GM13976 (cell line): ENCODE measurements at regions not wholly inside any gene's neighbourhood (a gene's known extent, or its start where the extent isn't known, plus 50 kb on each side); places are given as distances from the start of the nearest gene placed in this dataset.

ENCODE experiments used
- DNase-seq: peaks from one replicate; pipeline ENCODE4 v3.0.0; 2012; ENCODE audit warnings: low spot score
- in situ Hi-C: fragments of 300-500 bp; cut with MboI; formaldehyde crosslinking; loops from one replicate; pipeline ENCODE4 v1.12.0; 2022; ENCODE audit warnings: low sequenced_read_pairs, mixed read lengths, inconsistent platforms; ENCODE audit not compliant: unreplicated experiment
- TF ChIP-seq, protein P1 (sequence below): IDR thresholded peaks from 2 replicates; pipeline ENCODE4 v1.5.1; 2012; ENCODE audit warnings: borderline replicate concordance, mild to moderate bottlenecking; ENCODE audit not compliant: insufficient read depth; ENCODE audit errors: extremely low read depth, missing control alignments, control extremely low read depth

DNA sequence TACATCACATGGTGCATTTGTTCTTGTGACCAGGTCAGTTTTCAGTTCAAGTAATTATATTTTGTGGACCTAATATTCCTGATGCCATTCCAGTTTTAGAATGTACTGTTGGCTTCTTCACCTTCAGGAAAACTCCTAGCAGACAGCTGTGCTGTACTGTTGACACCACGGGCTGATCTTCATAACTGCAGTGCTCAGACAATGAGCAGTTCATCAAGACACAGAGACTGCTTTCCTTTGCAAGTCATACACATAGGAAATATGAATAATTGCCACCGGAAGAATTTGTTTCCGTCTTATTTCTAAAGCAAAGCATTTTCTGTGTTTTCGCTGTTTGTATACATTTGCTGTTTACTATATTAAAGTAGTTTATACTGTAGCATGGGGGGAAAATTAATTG lies 89.8 kb downstream of the C6orf118 start:
- DNase-seq, result no peak
- in situ Hi-C loops, result no loop called here
- TF ChIP-seq, protein P1, sequence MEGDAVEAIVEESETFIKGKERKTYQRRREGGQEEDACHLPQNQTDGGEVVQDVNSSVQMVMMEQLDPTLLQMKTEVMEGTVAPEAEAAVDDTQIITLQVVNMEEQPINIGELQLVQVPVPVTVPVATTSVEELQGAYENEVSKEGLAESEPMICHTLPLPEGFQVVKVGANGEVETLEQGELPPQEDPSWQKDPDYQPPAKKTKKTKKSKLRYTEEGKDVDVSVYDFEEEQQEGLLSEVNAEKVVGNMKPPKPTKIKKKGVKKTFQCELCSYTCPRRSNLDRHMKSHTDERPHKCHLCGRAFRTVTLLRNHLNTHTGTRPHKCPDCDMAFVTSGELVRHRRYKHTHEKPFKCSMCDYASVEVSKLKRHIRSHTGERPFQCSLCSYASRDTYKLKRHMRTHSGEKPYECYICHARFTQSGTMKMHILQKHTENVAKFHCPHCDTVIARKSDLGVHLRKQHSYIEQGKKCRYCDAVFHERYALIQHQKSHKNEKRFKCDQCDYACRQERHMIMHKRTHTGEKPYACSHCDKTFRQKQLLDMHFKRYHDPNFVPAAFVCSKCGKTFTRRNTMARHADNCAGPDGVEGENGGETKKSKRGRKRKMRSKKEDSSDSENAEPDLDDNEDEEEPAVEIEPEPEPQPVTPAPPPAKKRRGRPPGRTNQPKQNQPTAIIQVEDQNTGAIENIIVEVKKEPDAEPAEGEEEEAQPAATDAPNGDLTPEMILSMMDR, result no peak

DNA sequence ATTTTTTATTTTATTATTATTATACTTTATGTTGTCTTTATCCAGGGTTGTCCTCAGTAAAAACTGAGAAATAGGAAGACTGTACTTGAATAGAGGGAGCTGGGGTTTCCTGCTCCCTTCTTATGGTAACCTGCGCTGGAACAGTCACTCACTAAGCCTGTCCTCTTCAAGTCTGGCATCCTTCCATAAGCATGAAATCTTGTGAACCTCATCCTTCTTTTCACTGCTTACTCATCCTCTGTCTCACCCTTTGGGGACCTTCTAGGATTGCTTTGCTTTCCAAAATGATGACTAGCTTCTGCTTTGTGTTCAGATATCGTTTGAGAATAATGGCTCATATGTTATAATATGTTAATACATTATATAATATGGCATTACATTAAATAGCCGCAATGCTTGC lies 90.6 kb downstream of the C6orf118 start:
- DNase-seq, result no peak
- in situ Hi-C loops, result no loop called here
- TF ChIP-seq, protein P1, result no peak

DNA sequence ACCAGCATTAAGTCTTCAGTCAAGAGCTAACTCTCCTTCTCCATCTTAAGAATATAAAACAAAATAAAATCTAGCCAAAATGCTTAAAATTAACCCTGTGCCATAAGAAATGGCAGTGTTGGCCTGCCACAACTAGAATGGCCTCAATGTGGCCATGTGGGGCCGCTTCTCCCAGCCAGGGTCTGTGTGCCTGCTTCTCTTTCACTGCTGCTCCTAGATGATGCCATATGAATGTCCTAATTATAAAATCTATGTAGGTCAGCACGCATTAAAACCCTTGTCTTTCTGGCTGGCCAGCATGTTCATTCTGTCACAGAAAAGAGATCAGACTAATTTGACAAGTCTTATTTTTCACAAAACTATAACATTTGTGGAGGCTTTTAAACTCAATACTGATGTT lies 102.6 kb downstream of the C6orf118 start:
- in situ Hi-C loops, result no loop called here
- no peak for DNase-seq
- TF ChIP-seq, protein P1, result no peak

DNA sequence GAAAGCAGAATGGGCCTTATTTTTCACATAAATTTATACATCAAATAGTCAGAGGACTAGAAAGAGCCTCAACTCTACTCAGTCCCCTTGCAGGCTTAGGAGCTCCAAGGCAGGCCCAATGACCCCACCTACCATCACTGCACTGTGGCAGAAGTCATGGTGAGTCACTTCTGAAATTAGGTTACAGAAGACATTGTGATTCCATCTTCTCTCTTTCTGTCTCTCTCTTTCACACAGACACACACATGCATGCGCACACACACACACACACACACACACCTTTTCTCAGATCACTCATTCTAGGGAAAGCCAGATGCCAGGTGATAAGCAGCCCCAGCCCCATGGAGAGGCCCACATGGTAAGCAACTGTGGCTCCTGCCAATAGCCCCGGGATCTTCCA lies 103.8 kb downstream of the C6orf118 start:
- DNase-seq, result no peak
- TF ChIP-seq, protein P1, result no peak
- in situ Hi-C loops, result no loop called here

DNA sequence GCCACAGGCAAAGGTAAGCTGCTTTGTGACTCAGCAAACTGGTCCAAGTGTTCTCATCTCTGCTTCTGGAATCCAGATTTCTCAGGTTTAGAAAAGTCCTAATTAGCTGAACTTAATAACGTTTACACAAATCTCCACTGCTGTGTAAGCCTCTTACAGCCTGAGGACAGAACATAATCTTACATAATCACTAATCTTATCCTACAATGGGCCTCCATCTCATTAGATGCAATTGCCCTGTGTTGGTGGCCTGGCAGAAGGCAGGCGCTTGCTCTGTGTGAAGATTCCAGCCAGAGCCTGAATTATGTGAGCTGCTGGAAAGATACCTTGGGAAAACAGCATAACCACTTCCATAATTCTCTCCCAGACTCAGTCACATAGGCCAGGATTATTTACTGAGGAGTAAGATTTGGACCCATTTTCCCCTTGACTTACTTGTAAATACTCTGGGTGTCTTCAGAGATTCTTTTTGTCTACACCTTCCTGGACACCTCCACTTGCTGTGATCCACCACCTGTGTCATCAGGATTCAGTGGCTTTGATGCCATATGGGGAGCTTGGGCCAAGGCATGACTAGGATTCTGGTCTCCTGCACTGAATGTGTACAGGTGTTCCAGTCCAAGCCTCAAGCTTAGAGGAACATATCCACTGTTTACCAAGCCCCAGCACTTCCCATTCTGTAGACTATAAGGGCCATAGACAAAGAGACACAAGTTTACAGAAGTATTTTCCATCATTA lies 104.4 kb downstream of the C6orf118 start:
- TF ChIP-seq, protein P1, result no peak

DNA sequence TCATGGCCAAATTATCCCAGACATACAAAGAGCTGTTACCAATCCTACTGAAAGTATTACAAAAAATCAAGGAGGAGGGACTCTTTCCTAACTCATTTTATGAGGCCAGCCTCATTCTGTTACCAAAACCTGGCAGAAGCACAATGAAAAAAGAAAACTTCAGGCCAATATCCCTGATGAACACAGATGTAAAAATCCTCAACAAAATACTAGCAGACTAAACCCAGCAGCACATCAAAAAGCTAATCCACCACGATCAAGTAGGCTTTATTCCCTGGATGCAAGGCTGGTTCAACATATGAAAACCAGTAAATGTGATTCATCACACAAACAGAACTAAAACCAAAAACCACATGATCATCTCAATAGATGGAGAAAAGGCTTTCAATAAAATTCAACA lies 109.2 kb downstream of the C6orf118 start:
- in situ Hi-C loops, result no loop called here

More for the DNA sequence above, 104.4 kb downstream of the C6orf118 start:
- DNase-seq, result no peak
- in situ Hi-C loops, result no loop called here

More for the DNA sequence above, 109.2 kb downstream of the C6orf118 start:
- DNase-seq, result no peak
- TF ChIP-seq, protein P1, result no peak
